HEK293 (cell line): ENCODE measurements at regions not wholly inside any gene's neighbourhood (a gene's known extent, or its start where the extent isn't known, plus 50 kb on each side); places are given as distances from the start of the nearest gene placed in this dataset.

ENCODE experiments used
- CTCF ChIA-PET: fragments of 350-600 bp; formaldehyde crosslinking; extraction: SDS; loops from one replicate; lab custom pipeline; 2021; ENCODE audit warnings: antibody characterized with exemption; lab: Yijun Ruan, JAX
- POLR2A ChIA-PET: fragments of 300-600 bp; formaldehyde crosslinking; extraction: SDS; loops from one replicate; lab custom pipeline; 2020; ENCODE audit warnings: antibody characterized with exemption, inconsistent platforms; lab: Yijun Ruan, JAX
- H3K27ac ChIP-seq: fragments of 200-500 bp; sonication (Bioruptor generic); 2 replicates; pipeline ENCODE4 v1.5.1; 2014; ENCODE audit warnings: low read depth, low read length, control low read depth, inconsistent platforms; ENCODE audit errors: extremely low read depth
- H3K36me3 ChIP-seq, 2 experiments: fragments of 200-500 bp in 1 of 2; sonication (Bioruptor generic) in 1 of 2; 1 replicate in 1 of 2; 2 replicates in 1 of 2; pipeline ENCODE4 v1.5.1; 2014 to 2017; ENCODE audit warnings: inconsistent platforms in 2 of 2, low read length in 2 of 2; ENCODE audit not compliant: control insufficient read depth in 2 of 2, insufficient read depth in 1 of 2
- H3K4me1 ChIP-seq: fragments of 200-500 bp; sonication (Bioruptor generic); 2 replicates; pipeline ENCODE4 v1.5.1; 2014; ENCODE audit warnings: mild to moderate bottlenecking, low read length, inconsistent platforms; ENCODE audit not compliant: control insufficient read depth, insufficient read depth
- H3K4me3 ChIP-seq: 2 replicates; pipeline ENCODE4 v1.5.1; 2011; ENCODE audit warnings: low read depth, mild to moderate bottlenecking, control low read depth, low read length, moderate library complexity
- H3K9me3 ChIP-seq: fragments of 200-500 bp; sonication (Bioruptor generic); 2 replicates; pipeline ENCODE4 v1.5.1; 2014; ENCODE audit warnings: low read depth, low read length, inconsistent platforms; ENCODE audit not compliant: control insufficient read depth, insufficient read depth
- MYNN ChIP-seq: fragments of 450-650 bp; formaldehyde crosslinking; IDR thresholded peaks from 2 replicates; pipeline ENCODE4 v1.5.1; 2016; ENCODE audit warnings: missing biosample characterization, missing genetic modification characterization, borderline replicate concordance
- OSR2 ChIP-seq: fragments of 450-650 bp; formaldehyde crosslinking; IDR thresholded peaks from 2 replicates; pipeline ENCODE4 v1.5.1; 2016; ENCODE audit warnings: missing biosample characterization, missing genetic modification characterization
- PRDM1 ChIP-seq: fragments of 450-650 bp; formaldehyde crosslinking; IDR thresholded peaks from 2 replicates; pipeline ENCODE4; 2016; ENCODE audit warnings: missing biosample characterization, missing genetic modification characterization
- SETDB1 ChIP-seq: IDR thresholded peaks from one replicate; pipeline ENCODE4 v1.6.1; 2017; ENCODE audit warnings: mild to moderate bottlenecking, low read length, moderate library complexity, mixed read lengths; ENCODE audit not compliant: insufficient read length
- ZBTB7A ChIP-seq: fragments of 450-650 bp; formaldehyde crosslinking; IDR thresholded peaks from 2 replicates; pipeline ENCODE4 v1.5.1; 2016; ENCODE audit warnings: low read depth, missing biosample characterization, missing genetic modification characterization
- ZNF202 ChIP-seq: fragments of 450-650 bp; formaldehyde crosslinking; IDR thresholded peaks from 2 replicates; pipeline ENCODE4 v1.5.1; 2016; ENCODE audit warnings: missing biosample characterization, missing genetic modification characterization, borderline replicate concordance
- ZNF214 ChIP-seq: fragments of 450-650 bp; formaldehyde crosslinking; IDR thresholded peaks from 2 replicates; pipeline ENCODE4 v1.5.1; 2017; ENCODE audit warnings: missing biosample characterization, mild to moderate bottlenecking, missing genetic modification characterization, borderline replicate concordance
- ZNF311 ChIP-seq: fragments of 450-650 bp; formaldehyde crosslinking; IDR thresholded peaks from 2 replicates; pipeline ENCODE4 v1.5.1; 2017; ENCODE audit warnings: missing biosample characterization, missing genetic modification characterization, borderline replicate concordance
- ZNF341 ChIP-seq: fragments of 450-650 bp; formaldehyde crosslinking; IDR thresholded peaks from 2 replicates; pipeline ENCODE4; 2016; ENCODE audit warnings: low read depth, missing biosample characterization, missing genetic modification characterization
- ZNF366 ChIP-seq: fragments of 450-650 bp; formaldehyde crosslinking; conservative IDR thresholded peaks from 2 replicates; pipeline ENCODE4 v1.5.1; 2016; ENCODE audit warnings: missing biosample characterization, missing genetic modification characterization
- ZNF48 ChIP-seq: fragments of 450-650 bp; formaldehyde crosslinking; IDR thresholded peaks from 2 replicates; pipeline ENCODE4 v1.5.1; 2016; ENCODE audit warnings: missing biosample characterization, missing genetic modification characterization
- ZNF530 ChIP-seq: fragments of 450-650 bp; formaldehyde crosslinking; IDR thresholded peaks from 2 replicates; pipeline ENCODE4 v1.5.1; 2016; ENCODE audit warnings: low read depth, missing biosample characterization, missing genetic modification characterization
- ZNF624 ChIP-seq: fragments of 450-650 bp; formaldehyde crosslinking; IDR thresholded peaks from 2 replicates; pipeline ENCODE4 v1.5.1; 2017; ENCODE audit warnings: missing biosample characterization, missing genetic modification characterization
- ZNF707 ChIP-seq: fragments of 450-650 bp; formaldehyde crosslinking; IDR thresholded peaks from 2 replicates; pipeline ENCODE4 v1.5.1; 2016; ENCODE audit warnings: missing biosample characterization, missing genetic modification characterization
- ZNF768 ChIP-seq: fragments of 450-650 bp; formaldehyde crosslinking; IDR thresholded peaks from 2 replicates; pipeline ENCODE4 v1.5.1; 2018; ENCODE audit warnings: missing biosample characterization, mild to moderate bottlenecking, missing genetic modification characterization
- ZNF777 ChIP-seq: fragments of 450-650 bp; formaldehyde crosslinking; IDR thresholded peaks from 2 replicates; pipeline ENCODE4 v1.5.1; 2017; ENCODE audit warnings: missing biosample characterization, missing genetic modification characterization, borderline replicate concordance
- ZSCAN23 ChIP-seq: fragments of 450-650 bp; formaldehyde crosslinking; IDR thresholded peaks from 2 replicates; pipeline ENCODE4 v1.5.1; 2016; ENCODE audit warnings: missing biosample characterization, missing genetic modification characterization
- TF ChIP-seq, protein P1 (sequence below): fragments of 450-650 bp; formaldehyde crosslinking; IDR thresholded peaks from 2 replicates; pipeline ENCODE4 v1.5.1; 2016; ENCODE audit warnings: missing biosample characterization, missing genetic modification characterization
- TF ChIP-seq, protein P2 (sequence below): fragments of 450-650 bp; formaldehyde crosslinking; IDR thresholded peaks from 2 replicates; pipeline ENCODE4 v1.5.1; 2016; ENCODE audit warnings: missing biosample characterization, missing genetic modification characterization
- TF ChIP-seq, protein P3 (sequence below): fragments of 450-650 bp; formaldehyde crosslinking; IDR thresholded peaks from 2 replicates; pipeline ENCODE4 v1.5.1; 2016; ENCODE audit warnings: missing biosample characterization, missing genetic modification characterization

DNA sequence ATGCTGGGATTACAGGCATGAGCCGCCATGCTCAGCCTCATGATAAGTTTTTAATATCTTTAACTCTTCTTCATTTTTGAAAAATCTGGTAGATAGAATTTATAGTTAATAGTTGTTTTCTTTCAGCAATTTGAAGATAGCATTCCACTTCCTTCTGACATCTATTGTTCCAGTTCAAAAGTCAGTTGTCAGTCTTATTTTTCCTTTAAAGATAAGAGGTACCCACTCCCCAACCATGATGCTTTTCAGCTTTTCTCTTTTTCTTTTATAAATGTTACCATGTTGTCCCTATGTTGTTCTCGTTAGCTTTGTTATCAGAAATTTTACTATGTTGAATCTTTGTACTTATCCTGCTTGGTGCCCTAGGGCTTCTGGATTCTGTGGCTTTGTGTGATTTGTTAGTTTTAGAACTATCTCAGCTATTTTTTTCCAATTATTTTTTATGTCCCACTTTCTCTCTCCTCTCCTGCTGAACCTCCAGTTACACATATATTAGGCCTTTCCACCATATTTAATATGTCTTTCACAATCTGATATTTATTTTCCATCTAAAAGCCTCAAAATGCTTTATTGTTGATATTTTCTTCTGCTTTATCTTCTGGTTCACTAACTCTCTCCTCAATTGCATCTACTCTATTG, 181.6 kb upstream of the FOXN3 start (continued):
- TF ChIP-seq, protein P1, sequence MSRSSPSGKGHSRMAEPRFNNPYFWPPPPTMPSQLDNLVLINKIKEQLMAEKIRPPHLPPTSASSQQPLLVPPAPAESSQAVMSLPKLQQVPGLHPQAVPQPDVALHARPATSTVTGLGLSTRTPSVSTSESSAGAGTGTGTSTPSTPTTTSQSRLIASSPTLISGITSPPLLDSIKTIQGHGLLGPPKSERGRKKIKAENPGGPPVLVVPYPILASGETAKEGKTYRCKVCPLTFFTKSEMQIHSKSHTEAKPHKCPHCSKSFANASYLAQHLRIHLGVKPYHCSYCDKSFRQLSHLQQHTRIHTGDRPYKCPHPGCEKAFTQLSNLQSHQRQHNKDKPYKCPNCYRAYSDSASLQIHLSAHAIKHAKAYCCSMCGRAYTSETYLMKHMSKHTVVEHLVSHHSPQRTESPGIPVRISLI = no peak
- TF ChIP-seq SETDB1 = peak; percentile 96

DNA sequence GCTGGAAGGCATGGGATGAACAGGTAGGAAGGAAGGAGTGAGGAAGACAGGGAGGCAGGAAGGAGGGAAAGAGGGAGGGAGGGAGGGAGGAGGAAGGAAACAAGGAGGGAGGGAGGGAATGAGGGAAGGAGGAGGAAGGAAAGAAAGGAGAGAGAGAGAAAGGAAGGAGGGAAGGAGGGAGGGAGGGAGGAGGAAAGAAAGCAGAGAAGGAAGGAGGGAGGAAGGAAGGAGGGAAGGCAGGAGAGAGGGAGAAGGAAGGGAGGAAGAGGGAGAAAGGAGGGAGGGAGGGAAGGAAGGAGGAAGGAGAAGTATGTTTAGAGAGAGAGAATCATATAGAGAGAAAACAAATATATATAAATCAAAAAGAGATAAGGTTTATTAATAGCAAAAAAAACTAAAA, 175.9 kb upstream of the FOXN3 start:
- no peak overlapping the region for H3K27ac ChIP-seq
- ChIA-PET CTCF (no interaction called here), POLR2A (no interaction called here)
- no peaks in the 10 kb centered on the region for H3K9me3 ChIP-seq
- no peaks in the 10 kb centered on the region for H3K4me1 ChIP-seq
- H3K36me3 ChIP-seq = no peaks in the 10 kb centered on the region
- TF ChIP-seq ZNF48 (tag by site-specific recombination) = no peak
- peak; percentile 73; the same call in 1 of the 2 replicates for TF ChIP-seq ZNF366 (tag by site-specific recombination)
- TF ChIP-seq, all 188 proteins: peak for 1
- H3K4me3 ChIP-seq = no peak overlapping the region

DNA sequence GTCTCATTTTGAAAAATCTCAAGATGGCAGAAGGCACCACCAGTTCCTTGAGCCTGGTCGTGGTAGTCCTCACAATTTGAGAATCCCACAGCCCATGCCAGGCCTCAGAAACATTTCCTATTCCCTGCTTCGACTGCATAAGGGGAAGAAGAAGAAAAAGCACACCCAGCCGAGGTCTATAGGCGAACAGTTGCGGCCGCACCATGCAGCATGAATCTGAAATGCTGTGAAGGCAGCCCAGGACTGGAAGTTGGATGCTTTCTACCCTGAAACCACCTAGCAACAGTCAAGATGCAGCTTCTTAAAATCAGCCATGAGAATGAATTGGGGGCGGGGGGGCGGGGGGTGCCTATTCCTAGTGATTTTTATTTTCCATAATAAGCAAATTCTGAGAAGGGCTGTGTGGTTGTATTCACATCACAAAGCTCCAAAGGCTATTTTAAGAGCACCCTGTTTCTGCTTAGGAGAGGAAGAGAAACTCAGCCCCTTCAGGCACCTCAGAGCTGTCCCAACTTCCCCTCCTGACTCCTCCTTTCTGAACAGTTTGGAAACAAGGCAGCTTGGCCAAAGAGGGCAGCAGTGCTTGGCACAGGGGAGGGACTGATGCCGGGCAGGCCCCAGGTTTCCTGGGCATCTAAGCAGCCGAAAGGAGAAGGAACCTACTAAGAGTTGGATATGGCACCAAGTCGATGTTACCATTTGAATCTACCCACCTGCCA, 172.5 kb upstream of the FOXN3 start:
- Histone ChIP-seq H3K4me3 (no peak overlapping the region), H3K9me3 (no peaks in the 10 kb centered on the region), H3K36me3 (no peaks in the 10 kb centered on the region), H3K4me1 (no peaks in the 10 kb centered on the region)
- CTCF ChIA-PET = no interaction called here
- POLR2A ChIA-PET = no interaction called here
- no peak for TF ChIP-seq ZNF341 (tag by site-specific recombination)
- TF ChIP-seq, protein P2, sequence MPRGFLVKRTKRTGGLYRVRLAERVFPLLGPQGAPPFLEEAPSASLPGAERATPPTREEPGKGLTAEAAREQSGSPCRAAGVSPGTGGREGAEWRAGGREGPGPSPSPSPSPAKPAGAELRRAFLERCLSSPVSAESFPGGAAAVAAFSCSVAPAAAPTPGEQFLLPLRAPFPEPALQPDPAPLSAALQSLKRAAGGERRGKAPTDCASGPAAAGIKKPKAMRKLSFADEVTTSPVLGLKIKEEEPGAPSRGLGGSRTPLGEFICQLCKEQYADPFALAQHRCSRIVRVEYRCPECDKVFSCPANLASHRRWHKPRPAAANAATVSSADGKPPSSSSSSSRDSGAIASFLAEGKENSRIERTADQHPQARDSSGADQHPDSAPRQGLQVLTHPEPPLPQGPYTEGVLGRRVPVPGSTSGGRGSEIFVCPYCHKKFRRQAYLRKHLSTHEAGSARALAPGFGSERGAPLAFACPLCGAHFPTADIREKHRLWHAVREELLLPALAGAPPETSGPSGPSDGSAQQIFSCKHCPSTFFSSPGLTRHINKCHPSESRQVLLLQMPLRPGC (tag by site-specific recombination) = no peak
- TF ChIP-seq, all 188 proteins: peak for 0
- H3K27ac ChIP-seq = no peak overlapping the region

DNA sequence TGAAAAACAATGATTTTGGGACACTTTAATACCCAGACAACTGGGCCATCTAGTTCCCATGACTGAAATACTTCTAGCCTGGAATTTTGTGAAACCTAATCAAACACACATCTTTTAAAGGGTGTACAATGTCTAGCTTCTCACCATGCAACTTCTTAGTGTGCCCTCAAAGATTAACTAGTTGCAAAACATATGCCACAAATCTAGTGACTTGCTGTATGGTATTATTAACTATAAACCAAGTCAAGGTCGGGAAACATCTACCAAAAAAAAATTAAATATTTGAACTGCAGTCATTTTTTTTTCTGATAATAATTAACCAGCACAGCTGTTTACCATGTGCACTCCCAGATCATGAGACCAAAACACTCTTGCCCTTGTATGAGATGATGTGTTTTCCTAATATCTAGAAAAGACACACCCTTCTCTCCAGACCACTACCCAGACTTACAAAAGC, 171.8 kb upstream of the FOXN3 start:
- POLR2A ChIA-PET = no interaction called here
- CTCF ChIA-PET = no interaction called here
- Histone ChIP-seq H3K9me3 (no peaks in the 10 kb centered on the region), H3K36me3 (no peaks in the 10 kb centered on the region), H3K4me1 (no peaks in the 10 kb centered on the region), H3K27ac (no peak overlapping the region), H3K4me3 (no peak overlapping the region)
- TF ChIP-seq ZSCAN23 (tag by site-specific recombination) (no peak), ZNF707 (no peak), MYNN (tag by site-specific recombination) (no peak), ZNF768 (tag by site-specific recombination) (no peak), ZNF624 (tag by site-specific recombination) (no peak), PRDM1 (tag by site-specific recombination) (no peak), ZNF214 (tag by site-specific recombination) (no peak), ZBTB7A (tag by site-specific recombination) (no peak), ZNF202 (tag by site-specific recombination) (no peak), ZNF530 (tag by site-specific recombination) (no peak), ZNF311 (tag by site-specific recombination) (no peak), OSR2 (tag by site-specific recombination) (no peak), ZNF777 (no peak)
- TF ChIP-seq, protein P3, sequence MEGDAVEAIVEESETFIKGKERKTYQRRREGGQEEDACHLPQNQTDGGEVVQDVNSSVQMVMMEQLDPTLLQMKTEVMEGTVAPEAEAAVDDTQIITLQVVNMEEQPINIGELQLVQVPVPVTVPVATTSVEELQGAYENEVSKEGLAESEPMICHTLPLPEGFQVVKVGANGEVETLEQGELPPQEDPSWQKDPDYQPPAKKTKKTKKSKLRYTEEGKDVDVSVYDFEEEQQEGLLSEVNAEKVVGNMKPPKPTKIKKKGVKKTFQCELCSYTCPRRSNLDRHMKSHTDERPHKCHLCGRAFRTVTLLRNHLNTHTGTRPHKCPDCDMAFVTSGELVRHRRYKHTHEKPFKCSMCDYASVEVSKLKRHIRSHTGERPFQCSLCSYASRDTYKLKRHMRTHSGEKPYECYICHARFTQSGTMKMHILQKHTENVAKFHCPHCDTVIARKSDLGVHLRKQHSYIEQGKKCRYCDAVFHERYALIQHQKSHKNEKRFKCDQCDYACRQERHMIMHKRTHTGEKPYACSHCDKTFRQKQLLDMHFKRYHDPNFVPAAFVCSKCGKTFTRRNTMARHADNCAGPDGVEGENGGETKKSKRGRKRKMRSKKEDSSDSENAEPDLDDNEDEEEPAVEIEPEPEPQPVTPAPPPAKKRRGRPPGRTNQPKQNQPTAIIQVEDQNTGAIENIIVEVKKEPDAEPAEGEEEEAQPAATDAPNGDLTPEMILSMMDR (tag by site-specific recombination) = no peak
